ENCODE measurements at regions not wholly inside any gene's neighbourhood (a gene's known extent, or its start where the extent isn't known, plus 50 kb on each side); places are given as distances from the start of the nearest gene placed in this dataset.

DNA sequence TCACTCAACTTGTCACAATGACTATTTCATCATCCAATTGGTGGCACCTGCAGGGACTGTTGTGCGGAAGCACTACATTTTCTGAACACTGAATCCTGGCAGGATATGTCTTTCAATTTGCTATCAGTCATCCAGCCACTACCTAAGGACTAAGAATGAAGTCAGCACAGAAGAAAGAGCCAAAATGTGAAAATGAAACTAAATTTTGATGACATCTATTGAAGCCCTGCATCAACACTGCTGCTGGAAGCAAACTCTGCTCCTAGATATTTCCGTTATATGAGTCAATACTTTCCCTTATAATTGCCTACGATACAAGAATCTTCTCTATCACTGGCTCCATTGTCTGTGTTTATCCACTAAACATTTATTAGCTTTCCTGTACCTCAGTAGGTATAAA, 917.9 kb downstream of the RAPGEF2 start:
- TF ChIP-seq, protein P1, sequence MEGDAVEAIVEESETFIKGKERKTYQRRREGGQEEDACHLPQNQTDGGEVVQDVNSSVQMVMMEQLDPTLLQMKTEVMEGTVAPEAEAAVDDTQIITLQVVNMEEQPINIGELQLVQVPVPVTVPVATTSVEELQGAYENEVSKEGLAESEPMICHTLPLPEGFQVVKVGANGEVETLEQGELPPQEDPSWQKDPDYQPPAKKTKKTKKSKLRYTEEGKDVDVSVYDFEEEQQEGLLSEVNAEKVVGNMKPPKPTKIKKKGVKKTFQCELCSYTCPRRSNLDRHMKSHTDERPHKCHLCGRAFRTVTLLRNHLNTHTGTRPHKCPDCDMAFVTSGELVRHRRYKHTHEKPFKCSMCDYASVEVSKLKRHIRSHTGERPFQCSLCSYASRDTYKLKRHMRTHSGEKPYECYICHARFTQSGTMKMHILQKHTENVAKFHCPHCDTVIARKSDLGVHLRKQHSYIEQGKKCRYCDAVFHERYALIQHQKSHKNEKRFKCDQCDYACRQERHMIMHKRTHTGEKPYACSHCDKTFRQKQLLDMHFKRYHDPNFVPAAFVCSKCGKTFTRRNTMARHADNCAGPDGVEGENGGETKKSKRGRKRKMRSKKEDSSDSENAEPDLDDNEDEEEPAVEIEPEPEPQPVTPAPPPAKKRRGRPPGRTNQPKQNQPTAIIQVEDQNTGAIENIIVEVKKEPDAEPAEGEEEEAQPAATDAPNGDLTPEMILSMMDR (IDR thresholded peaks at IDR 0.05; ENCODE audit: low read depth, low read length), result no peak
- no peak for TF ChIP-seq EZH2phosphoT487 (IDR thresholded peaks at IDR 0.05; ENCODE audit: low read depth)

Data from OCI-LY3 (cell line).